ENCODE measurements at regions not wholly inside any gene's neighbourhood (a gene's known extent, or its start where the extent isn't known, plus 50 kb on each side); places are given as distances from the start of the nearest gene placed in this dataset.

DNA sequence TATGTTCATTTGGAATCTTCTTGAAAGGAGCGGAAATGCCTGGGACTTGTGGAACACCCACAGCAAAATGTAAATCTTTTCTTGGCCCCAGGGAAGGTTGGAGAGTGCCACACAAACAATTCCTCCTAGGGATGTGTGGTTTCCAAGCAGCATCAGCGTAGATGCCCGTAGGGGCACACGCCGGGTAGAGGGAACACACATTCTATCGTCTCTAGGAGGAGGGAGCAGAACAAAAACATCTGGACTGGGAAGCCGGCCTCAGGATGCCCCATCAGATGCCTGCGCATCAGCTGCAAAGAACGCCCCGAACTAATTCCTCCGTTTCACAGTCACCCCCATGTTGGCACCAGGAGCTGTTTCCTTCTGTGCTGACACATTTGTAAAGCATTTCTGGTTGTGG lies 357.9 kb upstream of the ZFHX3 start:
- no peaks in the 10 kb centered on the region for H3K9me3 ChIP-seq (ENCODE audit: control insufficient read depth, low read depth, low read length)
- no peak for DNase-seq (ENCODE audit: low read depth, low spot score)
- H2AFZ ChIP-seq (ENCODE audit: control insufficient read depth, low read length) = no peak overlapping the region
- H3K79me2 ChIP-seq (ENCODE audit: control insufficient read depth, insufficient read depth, low read length) = no peaks in the 10 kb centered on the region
- no peak overlapping the region for H3K9ac ChIP-seq (ENCODE audit: control insufficient read depth, extremely low read depth, insufficient read depth, low read length)
- dilution Hi-C loops (cut with MboI; ENCODE audit: extremely low pct_ligation_motif_present, low sequenced_read_pairs) = no loop called here
- no peaks in the 10 kb centered on the region for H3K4me1 ChIP-seq (ENCODE audit: control insufficient read depth, extremely low read depth, insufficient read depth, low read length)
- H3K27ac ChIP-seq (ENCODE audit: control insufficient read depth, insufficient read depth, low read length) = no peak overlapping the region
- no peaks in the 10 kb centered on the region for H4K20me1 ChIP-seq (ENCODE audit: control insufficient read depth, extremely low read depth, insufficient read depth, low read length)
- H3K9me1 ChIP-seq (ENCODE audit: control insufficient read depth, extremely low read depth, insufficient read depth, low read length) = no peaks in the 10 kb centered on the region
- H3K36me3 ChIP-seq (ENCODE audit: control insufficient read depth in 2 of 2, extremely low read depth in 1 of 2, insufficient read depth in 2 of 2, low read length in 2 of 2) = no peaks in the 10 kb centered on the region
- no peaks in the 10 kb centered on the region for H3K27me3 ChIP-seq (ENCODE audit: control insufficient read depth, extremely low read depth, insufficient read depth, low read length)
- TF ChIP-seq EZH2 (IDR thresholded peaks at IDR 0.05; ENCODE audit: low read length) = no peak
- TF ChIP-seq, protein P1, sequence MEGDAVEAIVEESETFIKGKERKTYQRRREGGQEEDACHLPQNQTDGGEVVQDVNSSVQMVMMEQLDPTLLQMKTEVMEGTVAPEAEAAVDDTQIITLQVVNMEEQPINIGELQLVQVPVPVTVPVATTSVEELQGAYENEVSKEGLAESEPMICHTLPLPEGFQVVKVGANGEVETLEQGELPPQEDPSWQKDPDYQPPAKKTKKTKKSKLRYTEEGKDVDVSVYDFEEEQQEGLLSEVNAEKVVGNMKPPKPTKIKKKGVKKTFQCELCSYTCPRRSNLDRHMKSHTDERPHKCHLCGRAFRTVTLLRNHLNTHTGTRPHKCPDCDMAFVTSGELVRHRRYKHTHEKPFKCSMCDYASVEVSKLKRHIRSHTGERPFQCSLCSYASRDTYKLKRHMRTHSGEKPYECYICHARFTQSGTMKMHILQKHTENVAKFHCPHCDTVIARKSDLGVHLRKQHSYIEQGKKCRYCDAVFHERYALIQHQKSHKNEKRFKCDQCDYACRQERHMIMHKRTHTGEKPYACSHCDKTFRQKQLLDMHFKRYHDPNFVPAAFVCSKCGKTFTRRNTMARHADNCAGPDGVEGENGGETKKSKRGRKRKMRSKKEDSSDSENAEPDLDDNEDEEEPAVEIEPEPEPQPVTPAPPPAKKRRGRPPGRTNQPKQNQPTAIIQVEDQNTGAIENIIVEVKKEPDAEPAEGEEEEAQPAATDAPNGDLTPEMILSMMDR (optimal IDR thresholded peaks at IDR 0.05 in 1 of 3, IDR thresholded peaks at IDR 0.05 in 1 of 3, conservative IDR thresholded peaks at IDR 0.05 in 1 of 3; ENCODE audit: extremely low read depth in 1 of 3, insufficient read depth in 2 of 3, low read length in 3 of 3) = no peak
- no peak overlapping the region for H3K4me3 ChIP-seq (ENCODE audit: control insufficient read depth in 2 of 3, extremely low read depth in 1 of 3, insufficient read depth in 2 of 3, low read depth in 1 of 3, low read length in 3 of 3)
- FAIRE-seq = no peak
- H3K4me2 ChIP-seq (ENCODE audit: control insufficient read depth, extremely low read depth, insufficient read depth, low read depth, low read length) = no peak overlapping the region

DNA sequence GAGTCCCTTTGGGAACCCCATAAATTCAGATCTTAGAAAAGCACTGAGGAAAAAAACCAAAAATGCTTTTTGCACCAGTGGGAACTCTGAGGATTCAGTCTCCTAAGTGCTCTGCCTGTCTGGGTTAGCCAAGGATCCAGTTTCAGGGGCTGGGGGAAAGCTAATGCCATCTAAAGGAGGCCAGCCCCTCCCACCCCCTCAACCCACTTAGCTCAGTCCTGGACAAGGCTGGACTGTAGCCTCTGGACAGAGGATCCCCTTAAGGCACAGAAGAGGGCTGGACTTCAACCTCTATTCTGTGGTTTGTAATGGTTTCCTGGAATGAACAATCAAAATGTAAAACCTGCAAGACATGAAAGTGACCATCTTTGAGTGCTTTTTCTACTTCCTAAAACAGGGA lies 356.1 kb upstream of the ZFHX3 start:
- Histone ChIP-seq H3K79me2 (ENCODE audit: control insufficient read depth, insufficient read depth, low read length) (no peaks in the 10 kb centered on the region), H3K9ac (ENCODE audit: control insufficient read depth, extremely low read depth, insufficient read depth, low read length) (no peak overlapping the region), H3K9me1 (ENCODE audit: control insufficient read depth, extremely low read depth, insufficient read depth, low read length) (no peaks in the 10 kb centered on the region), H2AFZ (ENCODE audit: control insufficient read depth, low read length) (no peak overlapping the region), H3K4me3 (ENCODE audit: control insufficient read depth in 2 of 3, extremely low read depth in 1 of 3, insufficient read depth in 2 of 3, low read depth in 1 of 3, low read length in 3 of 3) (no peak overlapping the region), H4K20me1 (ENCODE audit: control insufficient read depth, extremely low read depth, insufficient read depth, low read length) (no peaks in the 10 kb centered on the region), H3K4me2 (ENCODE audit: control insufficient read depth, extremely low read depth, insufficient read depth, low read depth, low read length) (no peak overlapping the region), H3K36me3 (ENCODE audit: control insufficient read depth in 2 of 2, extremely low read depth in 1 of 2, insufficient read depth in 2 of 2, low read length in 2 of 2) (no peaks in the 10 kb centered on the region), H3K27ac (ENCODE audit: control insufficient read depth, insufficient read depth, low read length) (no peak overlapping the region), H3K27me3 (ENCODE audit: control insufficient read depth, extremely low read depth, insufficient read depth, low read length) (no peaks in the 10 kb centered on the region), H3K4me1 (ENCODE audit: control insufficient read depth, extremely low read depth, insufficient read depth, low read length) (no peaks in the 10 kb centered on the region), H3K9me3 (ENCODE audit: control insufficient read depth, low read depth, low read length) (no peaks in the 10 kb centered on the region)
- dilution Hi-C loops (cut with MboI; ENCODE audit: extremely low pct_ligation_motif_present, low sequenced_read_pairs) = no loop called here
- DNase-seq (ENCODE audit: low read depth, low spot score) (no peak), FAIRE-seq (no peak)
- TF ChIP-seq EZH2 (IDR thresholded peaks at IDR 0.05; ENCODE audit: low read length) = no peak
- TF ChIP-seq, protein P1 (optimal IDR thresholded peaks at IDR 0.05 in 1 of 3, IDR thresholded peaks at IDR 0.05 in 1 of 3, conservative IDR thresholded peaks at IDR 0.05 in 1 of 3; ENCODE audit: extremely low read depth in 1 of 3, insufficient read depth in 2 of 3, low read length in 3 of 3) = no peak

All from keratinocyte (primary cell).